GM12892 (cell line): ENCODE measurements at regions not wholly inside any gene's neighbourhood (a gene's known extent, or its start where the extent isn't known, plus 50 kb on each side); places are given as distances from the start of the nearest gene placed in this dataset.

Experiments used
- POLR2A ChIP-seq: IDR thresholded peaks from 2 replicates; pipeline ENCODE4 v1.6.1; 2011; ENCODE audit warnings: low read depth, low read length, control low read depth
- POLR2AphosphoS5 ChIP-seq: IDR thresholded peaks from 2 replicates; pipeline ENCODE4 v1.6.1; 2011; ENCODE audit warnings: low read depth, low read length, control low read depth

GRCh38 chr22:47572443-47572842, 810.0 kb downstream of the TBC1D22A start:
- TF ChIP-seq POLR2A (no peak), POLR2AphosphoS5 (no peak)
